ENCODE measurements at regions not wholly inside any gene's neighbourhood (a gene's known extent, or its start where the extent isn't known, plus 50 kb on each side); places are given as distances from the start of the nearest gene placed in this dataset.
A peak's percentile ranks its signal among the peaks of the same experiment; 100 is the strongest.

GRCh38 chr9:36765077-36765390, 192.3 kb downstream of the MELK start:
- peaks cover 0 to 14% (median 12%) of the 10 kb centered on the region in 3 donors for H3K27me3 ChIP-seq (ENCODE audit: insufficient read depth in 3 of 3, low read length in 2 of 3)
- intact Hi-C loops (cut with DNase I) = loop anchor here in 1 of 2 donors (10.0 kb wide), 1 partner anchor 60 kb away; no protein-coding TSS in a partner anchor
- no peak overlapping the region for H3K4me3 ChIP-seq
- TF ChIP-seq, protein P1, sequence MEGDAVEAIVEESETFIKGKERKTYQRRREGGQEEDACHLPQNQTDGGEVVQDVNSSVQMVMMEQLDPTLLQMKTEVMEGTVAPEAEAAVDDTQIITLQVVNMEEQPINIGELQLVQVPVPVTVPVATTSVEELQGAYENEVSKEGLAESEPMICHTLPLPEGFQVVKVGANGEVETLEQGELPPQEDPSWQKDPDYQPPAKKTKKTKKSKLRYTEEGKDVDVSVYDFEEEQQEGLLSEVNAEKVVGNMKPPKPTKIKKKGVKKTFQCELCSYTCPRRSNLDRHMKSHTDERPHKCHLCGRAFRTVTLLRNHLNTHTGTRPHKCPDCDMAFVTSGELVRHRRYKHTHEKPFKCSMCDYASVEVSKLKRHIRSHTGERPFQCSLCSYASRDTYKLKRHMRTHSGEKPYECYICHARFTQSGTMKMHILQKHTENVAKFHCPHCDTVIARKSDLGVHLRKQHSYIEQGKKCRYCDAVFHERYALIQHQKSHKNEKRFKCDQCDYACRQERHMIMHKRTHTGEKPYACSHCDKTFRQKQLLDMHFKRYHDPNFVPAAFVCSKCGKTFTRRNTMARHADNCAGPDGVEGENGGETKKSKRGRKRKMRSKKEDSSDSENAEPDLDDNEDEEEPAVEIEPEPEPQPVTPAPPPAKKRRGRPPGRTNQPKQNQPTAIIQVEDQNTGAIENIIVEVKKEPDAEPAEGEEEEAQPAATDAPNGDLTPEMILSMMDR (IDR thresholded peaks at IDR 0.05) = no peak
- no peak overlapping the region for H3K27ac ChIP-seq
- no peaks in the 10 kb centered on the region for H3K36me3 ChIP-seq (ENCODE audit: insufficient read depth in 1 of 2, low read depth in 1 of 2)
- DNase-seq (no peak), ATAC-seq (no peak)
- no peaks in the 10 kb centered on the region for H3K9me3 ChIP-seq
- no peaks in the 10 kb centered on the region for H3K4me1 ChIP-seq
- 56 to 72% (median 66%) methylated on average over 11 to 12 of the region's 12 CpGs for WGBS, 3 donors

DNA sequence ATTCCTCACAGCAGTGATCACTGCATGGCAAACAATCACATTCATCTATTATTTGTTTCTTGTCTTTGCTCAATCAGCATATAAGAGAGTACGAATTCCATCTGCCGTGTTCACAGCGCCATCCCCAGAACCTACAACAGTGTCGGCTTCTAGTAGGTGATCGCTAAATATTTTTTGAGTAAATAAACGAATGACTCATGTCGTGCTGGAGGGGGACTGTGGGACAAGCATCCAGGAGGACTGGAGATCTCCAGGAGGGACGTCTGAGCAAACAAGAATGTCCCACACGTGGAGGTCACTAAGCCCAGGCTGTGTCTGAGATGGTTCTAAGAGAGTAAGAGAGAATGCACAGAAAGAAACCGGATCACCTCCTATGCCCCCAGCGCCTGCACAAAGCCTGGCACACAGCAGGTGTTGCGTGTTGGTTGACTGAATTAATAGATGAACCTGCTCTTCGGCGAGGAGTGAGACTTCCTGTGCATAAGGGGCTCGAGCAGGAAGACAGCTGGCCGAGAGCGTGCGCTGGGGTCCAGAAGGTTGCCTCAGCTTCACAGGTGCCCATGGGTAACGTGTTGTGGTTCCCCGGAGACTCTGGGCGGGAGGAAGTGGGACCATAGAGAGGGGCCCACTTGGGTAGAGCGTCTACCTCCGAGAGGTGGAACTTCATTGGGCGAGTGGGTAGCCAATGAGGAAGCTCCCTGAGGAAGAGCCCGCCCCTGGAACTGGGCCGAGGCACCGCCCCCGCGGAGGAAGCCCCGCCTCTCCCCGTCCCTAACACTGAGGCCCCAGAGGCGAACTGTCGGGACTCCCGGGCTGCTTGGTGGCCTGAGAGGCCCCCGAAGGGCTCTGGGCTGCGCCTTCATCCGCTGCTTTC, 193.0 kb downstream of the MELK start:
- Histone ChIP-seq H3K4me3 (peak overlapping the region; percentile 42), H3K4me1 (no peaks in the 10 kb centered on the region), H3K27me3 (ENCODE audit: insufficient read depth in 3 of 3, low read length in 2 of 3) (peaks cover 0 to 16% (median 10%) of the 10 kb centered on the region in 3 donors), H3K36me3 (ENCODE audit: insufficient read depth in 1 of 2, low read depth in 1 of 2) (no peaks in the 10 kb centered on the region), H3K27ac (no peak overlapping the region), H3K9me3 (no peaks in the 10 kb centered on the region)
- DNase-seq (peak; percentile 49 to 74), ATAC-seq (peak in 3 of 4 donors; percentile 37 to 77 (median 73))
- WGBS, 3 donors = 10 to 18% (median 17%) methylated on average over 32 to 37 of the region's 37 CpGs
- intact Hi-C loops (cut with DNase I) = loop anchor here in 1 of 2 donors (10.0 kb wide), 1 partner anchor 59 kb away; no protein-coding TSS in a partner anchor
- TF ChIP-seq, protein P1 (IDR thresholded peaks at IDR 0.05) = no peak

- intact Hi-C loops (cut with DNase I) = loop anchor here in 1 of 2 donors (10.0 kb wide), 1 partner anchor 56 kb away; no protein-coding TSS in a partner anchor
- H3K27ac ChIP-seq = no peak overlapping the region
- no peaks in the 10 kb centered on the region for H3K36me3 ChIP-seq (ENCODE audit: insufficient read depth in 1 of 2, low read depth in 1 of 2)
- no peaks in the 10 kb centered on the region for H3K4me1 ChIP-seq
- H3K27me3 ChIP-seq (ENCODE audit: insufficient read depth in 3 of 3, low read length in 2 of 3) = peaks cover 0 to 23% (median 7%) of the 10 kb centered on the region in 3 donors
- ATAC-seq (no peak), DNase-seq (no peak)
- H3K4me3 ChIP-seq = no peak overlapping the region
- H3K9me3 ChIP-seq = no peaks in the 10 kb centered on the region
- TF ChIP-seq, protein P1 (IDR thresholded peaks at IDR 0.05) = no peak
- 82 to 84% (median 84%) methylated on average over 3 of the region's 3 CpGs for WGBS, 3 donors
Measured at GRCh38 chr9:36768677-36769076, 196.0 kb downstream of the MELK start.

DNA sequence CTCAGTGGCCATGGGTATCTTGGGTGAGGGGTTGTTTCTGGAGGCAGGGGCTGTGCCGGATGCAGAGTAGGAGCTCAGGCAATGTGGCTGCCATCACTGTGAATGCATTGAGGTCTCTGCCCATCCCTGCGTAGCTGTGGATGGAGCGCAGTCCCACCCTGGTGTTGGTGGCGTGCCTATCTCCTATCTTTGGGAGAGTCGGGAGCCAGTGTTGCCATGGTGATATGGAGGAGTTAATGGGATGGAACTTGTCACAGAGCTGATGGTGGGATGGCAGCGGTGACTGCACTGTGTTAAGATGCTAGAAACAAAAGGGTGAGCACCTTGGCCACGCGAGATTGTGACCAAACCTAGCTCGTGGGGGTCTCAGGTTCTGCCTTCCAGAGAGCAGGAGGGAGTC, 197.3 kb downstream of the MELK start:
- Histone ChIP-seq H3K27ac (no peak overlapping the region), H3K36me3 (ENCODE audit: insufficient read depth in 1 of 2, low read depth in 1 of 2) (no peaks in the 10 kb centered on the region), H3K27me3 (ENCODE audit: insufficient read depth in 3 of 3, low read length in 2 of 3) (peaks cover 0 to 23% (median 4%) of the 10 kb centered on the region in 3 donors), H3K9me3 (no peaks in the 10 kb centered on the region), H3K4me3 (no peak overlapping the region), H3K4me1 (no peaks in the 10 kb centered on the region)
- ATAC-seq (no peak), DNase-seq (no peak)
- WGBS, 3 donors = 71 to 74% (median 73%) methylated on average over 9 of the region's 9 CpGs
- TF ChIP-seq, protein P1 (IDR thresholded peaks at IDR 0.05) = no peak
- intact Hi-C loops (cut with DNase I) = no loop called here

All from psoas muscle (tissue), 7 donors.